WTC11 (cell line): ENCODE measurements at regions not wholly inside any gene's neighbourhood (a gene's known extent, or its start where the extent isn't known, plus 50 kb on each side); places are given as distances from the start of the nearest gene placed in this dataset.

Experiments
- CTCF ChIP-seq: fragments of 200-600 bp; IDR thresholded peaks from 2 replicates; pipeline ENCODE4 v1.8.0; 2022; ENCODE audit warnings: antibody characterized with exemption
- FOXP1 ChIP-seq: sonication (generic); formaldehyde crosslinking; IDR thresholded peaks from 2 replicates; pipeline ENCODE4 v1.8.0; 2022; ENCODE audit warnings: missing genetic modification reagents, mild to moderate bottlenecking, moderate library complexity, borderline replicate concordance
- GABPB1 ChIP-seq: sonication (generic); formaldehyde crosslinking; IDR thresholded peaks from 2 replicates; pipeline ENCODE4 v1.8.1; 2023; ENCODE audit warnings: mild to moderate bottlenecking, missing genetic modification reagents
- KAT7 ChIP-seq: sonication (generic); formaldehyde crosslinking; IDR thresholded peaks from 2 replicates; pipeline ENCODE4 v1.8.1; 2023; ENCODE audit warnings: missing genetic modification reagents, mild to moderate bottlenecking, borderline replicate concordance
- MLX ChIP-seq: sonication (generic); formaldehyde crosslinking; IDR thresholded peaks from 2 replicates; pipeline ENCODE4 v1.8.1; 2023; ENCODE audit warnings: mild to moderate bottlenecking, missing genetic modification reagents, moderate library complexity
- SOX15 ChIP-seq: fragments of 250-450 bp; sonication (Bioruptor Pico); IDR thresholded peaks from 2 replicates; pipeline ENCODE4 v1.9.0; 2021; ENCODE audit warnings: mild to moderate bottlenecking
- SP1 ChIP-seq: sonication (generic); formaldehyde crosslinking; conservative IDR thresholded peaks from 2 replicates; pipeline ENCODE4 v1.8.1; 2022; ENCODE audit warnings: missing genetic modification reagents
- USF2 ChIP-seq: sonication (generic); formaldehyde crosslinking; IDR thresholded peaks from 2 replicates; pipeline ENCODE4 v1.8.1; 2023; ENCODE audit warnings: mild to moderate bottlenecking, missing genetic modification reagents, moderate library complexity
- ZNF138 ChIP-seq: sonication (generic); formaldehyde crosslinking; conservative IDR thresholded peaks from 2 replicates; pipeline ENCODE4 v1.8.1; 2022; ENCODE audit warnings: mild to moderate bottlenecking, moderate library complexity, missing genetic modification reagents
- ZSCAN18 ChIP-seq: fragments of 250-450 bp; sonication (Bioruptor Pico); IDR thresholded peaks from 2 replicates; pipeline ENCODE4 v2.1.2; 2022; ENCODE audit warnings: mild to moderate bottlenecking, moderate library complexity

GRCh38 chr6:121771937-121772720 lies 336.7 kb downstream of the GJA1 start:
- TF ChIP-seq CTCF (no peak), KAT7 (CRISPR knock-in tag) (no peak), ZSCAN18 (CRISPR knock-in tag) (no peak), SP1 (CRISPR knock-in tag) (no peak), USF2 (CRISPR knock-in tag) (no peak), MLX (CRISPR knock-in tag) (no peak), ZNF138 (CRISPR knock-in tag) (no peak), FOXP1 (CRISPR knock-in tag) (no peak), GABPB1 (CRISPR knock-in tag) (no peak), SOX15 (CRISPR knock-in tag) (no peak)
